A549 (cell line): ENCODE measurements at regions not wholly inside any gene's neighbourhood (a gene's known extent, or its start where the extent isn't known, plus 50 kb on each side); places are given as distances from the start of the nearest gene placed in this dataset.
"Not testable (repeated sequence)": the region's sequence is repeated elsewhere in the genome, so short reads cannot be mapped to it uniquely, and the experiment has no call there.

Source experiments
- CTCF ChIP-seq: fragments of >200 bp; sonication (Bioruptor Twin); formaldehyde crosslinking; IDR thresholded peaks from 3 replicates; pipeline ENCODE4 v1.5.1; 2016
- EP300 ChIP-seq, 2 experiments: fragments of >200 bp; sonication (Bioruptor Twin); formaldehyde crosslinking; IDR thresholded peaks; 2 replicates in 1 of 2; 3 replicates in 1 of 2; pipeline ENCODE4 v1.6.1; 2016 to 2017
- MYC ChIP-seq: IDR thresholded peaks from 2 replicates; pipeline ENCODE4 v1.6.1; 2012; ENCODE audit warnings: mild to moderate bottlenecking, inconsistent platforms, low read length, improper control_type of control experiment, borderline replicate concordance
- TFCP2L1 ChIP-seq: fragments of 250-450 bp; sonication (Bioruptor Pico); IDR thresholded peaks from 2 replicates; pipeline ENCODE4 v1.5.0; 2021; ENCODE audit warnings: mild to moderate bottlenecking

- not testable (repeated sequence) for TF ChIP-seq EP300 (IDR thresholded peaks at IDR 0.05); CTCF; MYC; TFCP2L1 (CRISPR knock-in tag)
Observed at GRCh38 chr15:84094720-84095119, 140.9 kb upstream of the GOLGA6L4 start.
